Spleen (tissue), 11 donors: ENCODE measurements at regions not wholly inside any gene's neighbourhood (a gene's known extent, or its start where the extent isn't known, plus 50 kb on each side); places are given as distances from the start of the nearest gene placed in this dataset.
"Not testable (repeated sequence)": the region's sequence is repeated elsewhere in the genome, so short reads cannot be mapped to it uniquely, and the experiment has no call there.

ENCODE experiments used
- DNase-seq: peaks from one replicate; pipeline ENCODE4 v3.0.0-alpha.2; 2020
- H3K27ac ChIP-seq, 8 donors: fragments of 200-600 bp; sonication (generic) in 7 of 8; 1 replicate in 4 of 8; 2 replicates in 4 of 8; pipeline versions ENCODE4 v1.5.0 to v1.8.0; 2016 to 2021; ENCODE audit warnings: inconsistent platforms in 4 of 8, mild to moderate bottlenecking in 4 of 8, moderate library complexity in 1 of 8
- H3K27me3 ChIP-seq, 7 donors: fragments of 200-600 bp; sonication (generic) in 6 of 7; replicated peaks in 1 of 7; 1 replicate in 4 of 7; 2 replicates in 3 of 7; pipeline versions ENCODE4 v1.5.0 to v1.8.0; 2016 to 2021; ENCODE audit warnings: inconsistent platforms in 3 of 7, mild to moderate bottlenecking in 1 of 7
- H3K36me3 ChIP-seq, 6 donors: fragments of 200-600 bp; sonication (generic) in 5 of 6; 1 replicate in 4 of 6; 2 replicates in 2 of 6; pipeline versions ENCODE4 v1.5.0 to v1.8.0; 2016 to 2021; ENCODE audit warnings: inconsistent platforms in 2 of 6
- H3K4me1 ChIP-seq, 6 donors: fragments of 200-600 bp; sonication (generic) in 5 of 6; 1 replicate in 3 of 6; 2 replicates in 3 of 6; pipeline versions ENCODE4 v1.5.0 to v1.8.0; 2016 to 2021; ENCODE audit warnings: inconsistent platforms in 3 of 6
- H3K4me3 ChIP-seq, 8 donors: fragments of 200-600 bp; sonication (generic) in 7 of 8; 1 replicate in 4 of 8; 2 replicates in 4 of 8; pipeline versions ENCODE4 v1.5.0 to v1.8.0; 2016 to 2021; ENCODE audit warnings: inconsistent platforms in 4 of 8, mild to moderate bottlenecking in 4 of 8, moderate library complexity in 2 of 8
- H3K9me3 ChIP-seq, 8 donors: fragments of 200-600 bp; sonication (generic) in 7 of 8; 1 replicate in 4 of 8; 2 replicates in 4 of 8; pipeline versions ENCODE4 v1.5.0 to v1.8.0; 2016 to 2021; ENCODE audit warnings: inconsistent platforms in 4 of 8
- POLR2A ChIP-seq, 3 donors: fragments of 450-650 bp; IDR thresholded peaks; one replicate each; pipeline ENCODE4 v1.5.1; 2017; ENCODE audit warnings: antibody characterized with exemption in 3 of 3, mild to moderate bottlenecking in 1 of 3
- POLR2AphosphoS5 ChIP-seq, 3 donors: sonication (generic); formaldehyde crosslinking; IDR thresholded peaks; one replicate each; pipeline ENCODE4 v1.5.1; 2017; ENCODE audit warnings: antibody characterized with exemption in 3 of 3
- WGBS, 5 donors: extraction: QIAGEN DNeasy Blood & Tissue Kit in 3 of 5; methylation state at CpG; one replicate each; pipeline versions ENCODE4 v1.1.5 to v1.1.7; 2013 to 2018; 5-methylcytosine and 5-hydroxymethylcytosine counted together
- intact Hi-C: fragments of 100-400 bp; cut with DNase I; formaldehyde crosslinking; loops from one replicate; pipeline ENCODE4 v1.15.0; 2023; ENCODE audit warnings: low total_unique reads
- TF ChIP-seq, protein P1 (sequence below), 11 experiments: fragments of 200-600 bp in 7 of 11; fragments of 450-650 bp in 4 of 11; sonication (generic) in 4 of 11; IDR thresholded peaks in 8 of 11; conservative IDR thresholded peaks in 3 of 11; 1 replicate in 7 of 11; 2 replicates in 4 of 11; pipeline versions ENCODE4 v1.4.0 to v1.8.0; 2016 to 2021; ENCODE audit warnings: antibody characterized with exemption in 11 of 11, inconsistent platforms in 4 of 11, mild to moderate bottlenecking in 1 of 11
- donor health status: healthy with polysubstance abuse.
- donor health status: DM: no; HTN: no; CAD: no; lungs with moderate emphysema.
- donor health status: DM: no; HTN: no; CAD: no.
- donor health status: Bipolar disorder and iron deficiency.
- donor health status: healthy.
- donor health status: DM: no; HTN: no; CAD: no.
- donor health status: DM: yes; HTN: yes; CAD: no.

DNA sequence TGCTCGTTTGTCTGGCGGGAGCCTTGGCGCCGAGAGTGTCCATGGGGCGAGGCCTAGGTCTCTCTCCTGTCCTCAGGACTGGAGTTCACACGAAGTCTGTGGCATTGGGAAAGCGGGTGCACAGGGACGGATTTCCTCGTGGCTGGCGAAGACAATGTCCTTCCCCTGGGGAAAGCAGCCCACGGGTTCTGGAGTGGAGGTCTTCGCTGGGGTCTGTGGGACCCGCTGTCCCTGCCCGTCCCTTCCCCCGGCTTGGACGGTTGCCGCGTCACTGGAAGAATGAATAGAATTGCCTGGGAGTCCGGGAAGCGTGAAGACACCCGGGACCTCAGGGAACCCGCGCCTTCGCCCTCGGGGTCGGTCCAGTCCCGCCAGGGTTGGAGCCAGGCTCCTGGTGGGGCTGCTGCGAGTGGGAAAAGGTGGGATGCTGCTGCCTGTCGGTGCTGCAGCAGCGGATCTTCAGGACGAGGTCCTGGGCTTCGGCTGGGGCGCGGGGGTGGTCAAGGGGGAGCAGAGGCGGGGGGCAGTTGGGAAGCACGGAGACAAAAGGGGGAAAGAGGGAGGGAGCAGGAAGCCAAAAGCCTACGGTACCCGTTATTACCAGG is 441.8 kb upstream of the DEFB115 start:
- peak; percentile 74 for DNase-seq
- WGBS, 5 donors = 68 to 80% (median 76%) methylated on average over 38 of the region's 38 CpGs
- no peaks in the 10 kb centered on the region for H3K36me3 ChIP-seq

GRCh38 chr20:30816182-30816645 is 441.2 kb upstream of the DEFB115 start:
- H3K9me3 ChIP-seq = peaks cover 0 to 81% (median 39%) of the 10 kb centered on the region in 8 donors
- H3K27ac ChIP-seq = no peak overlapping the region
- WGBS, 5 donors = 52 to 71% (median 69%) methylated on average over 44 of the region's 44 CpGs
- intact Hi-C loops = no loop called here
- DNase-seq = peak; percentile 86
- H3K4me1 ChIP-seq = no peaks in the 10 kb centered on the region
- H3K36me3 ChIP-seq = no peaks in the 10 kb centered on the region
- TF ChIP-seq, protein P1, sequence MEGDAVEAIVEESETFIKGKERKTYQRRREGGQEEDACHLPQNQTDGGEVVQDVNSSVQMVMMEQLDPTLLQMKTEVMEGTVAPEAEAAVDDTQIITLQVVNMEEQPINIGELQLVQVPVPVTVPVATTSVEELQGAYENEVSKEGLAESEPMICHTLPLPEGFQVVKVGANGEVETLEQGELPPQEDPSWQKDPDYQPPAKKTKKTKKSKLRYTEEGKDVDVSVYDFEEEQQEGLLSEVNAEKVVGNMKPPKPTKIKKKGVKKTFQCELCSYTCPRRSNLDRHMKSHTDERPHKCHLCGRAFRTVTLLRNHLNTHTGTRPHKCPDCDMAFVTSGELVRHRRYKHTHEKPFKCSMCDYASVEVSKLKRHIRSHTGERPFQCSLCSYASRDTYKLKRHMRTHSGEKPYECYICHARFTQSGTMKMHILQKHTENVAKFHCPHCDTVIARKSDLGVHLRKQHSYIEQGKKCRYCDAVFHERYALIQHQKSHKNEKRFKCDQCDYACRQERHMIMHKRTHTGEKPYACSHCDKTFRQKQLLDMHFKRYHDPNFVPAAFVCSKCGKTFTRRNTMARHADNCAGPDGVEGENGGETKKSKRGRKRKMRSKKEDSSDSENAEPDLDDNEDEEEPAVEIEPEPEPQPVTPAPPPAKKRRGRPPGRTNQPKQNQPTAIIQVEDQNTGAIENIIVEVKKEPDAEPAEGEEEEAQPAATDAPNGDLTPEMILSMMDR (IDR thresholded peaks at IDR 0.05 in 8 of 11, conservative IDR thresholded peaks at IDR 0.05 in 3 of 11) = no peak
- TF ChIP-seq POLR2AphosphoS5 (IDR thresholded peaks at IDR 0.05) = no peak
- no peak for TF ChIP-seq POLR2A (IDR thresholded peaks at IDR 0.05)
- H3K4me3 ChIP-seq = no peak overlapping the region
- peaks cover 0 to 48% (median 0%) of the 10 kb centered on the region in 7 donors for H3K27me3 ChIP-seq

More for the DNA sequence above, 441.8 kb upstream of the DEFB115 start:
- TF ChIP-seq POLR2A (IDR thresholded peaks at IDR 0.05) (no peak), POLR2AphosphoS5 (IDR thresholded peaks at IDR 0.05) (no peak)
- TF ChIP-seq, protein P1 (IDR thresholded peaks at IDR 0.05 in 8 of 11, conservative IDR thresholded peaks at IDR 0.05 in 3 of 11) = no peak
- peaks cover 0 to 77% (median 37%) of the 10 kb centered on the region in 8 donors for H3K9me3 ChIP-seq
- H3K27ac ChIP-seq = no peak overlapping the region
- no peaks in the 10 kb centered on the region for H3K4me1 ChIP-seq
- no peak overlapping the region for H3K4me3 ChIP-seq
- intact Hi-C loops = no loop called here
- H3K27me3 ChIP-seq = peaks cover 0 to 48% (median 0%) of the 10 kb centered on the region in 7 donors

GRCh38 chr20:30821615-30822014 is 435.8 kb upstream of the DEFB115 start:
- WGBS, 5 donors = 64 to 88% (median 79%) methylated on average over 1 of the region's 1 CpG

GRCh38 chr20:30824666-30825065 is 432.8 kb upstream of the DEFB115 start:
- H3K4me3 ChIP-seq, H3K4me1 ChIP-seq, intact Hi-C loops, H3K27ac ChIP-seq, H3K27me3 ChIP-seq, H3K36me3 ChIP-seq: not testable (repeated sequence)
- peaks cover 0 to 58% (median 12%) of the 10 kb centered on the region in 8 donors for H3K9me3 ChIP-seq
- peak; percentile 55 for DNase-seq
- WGBS, 5 donors = 69 to 87% (median 81%) methylated on average over 7 of the region's 7 CpGs

More at GRCh38 chr20:30821615-30822014, 435.8 kb upstream of the DEFB115 start:
- H3K4me1 ChIP-seq, H3K27ac ChIP-seq, H3K27me3 ChIP-seq, H3K4me3 ChIP-seq, H3K36me3 ChIP-seq, DNase-seq, intact Hi-C loops: not testable (repeated sequence)
- H3K9me3 ChIP-seq = peaks cover 0 to 58% (median 14%) of the 10 kb centered on the region in 8 donors

DNA sequence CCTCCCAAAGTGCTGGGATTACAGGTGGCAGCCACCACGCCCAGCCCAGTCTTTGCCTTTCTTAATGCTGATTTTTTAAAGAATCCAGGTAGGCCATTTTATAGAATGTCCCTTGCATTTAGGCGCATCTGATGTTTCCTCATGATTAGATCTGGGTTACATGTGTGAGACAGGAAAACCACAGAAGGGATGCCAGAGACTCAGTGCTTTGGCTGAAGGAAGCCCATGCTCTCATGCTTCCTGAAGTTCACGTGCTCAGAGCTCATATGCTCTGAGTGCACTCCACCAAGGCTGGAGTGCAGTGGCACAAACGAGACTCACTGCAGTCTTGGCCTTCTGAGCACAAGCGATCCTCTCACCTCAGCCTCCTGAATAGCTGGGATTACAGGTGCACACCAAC is 411.5 kb upstream of the DEFB115 start:
- H3K27ac ChIP-seq, DNase-seq, H3K27me3 ChIP-seq, H3K4me3 ChIP-seq, intact Hi-C loops, H3K36me3 ChIP-seq, H3K4me1 ChIP-seq: not testable (repeated sequence)
- WGBS, 5 donors = 46 to 61% (median 60%) methylated on average over 5 of the region's 5 CpGs
- H3K9me3 ChIP-seq = peaks cover 0 to 20% (median 3%) of the 10 kb centered on the region in 8 donors

GRCh38 chr20:30868271-30868670 is 389.2 kb upstream of the DEFB115 start:
- H3K9me3 ChIP-seq = peaks cover 0 to 66% (median 29%) of the 10 kb centered on the region in 8 donors
- 73 to 82% (median 79%) methylated on average over 12 of the region's 12 CpGs for WGBS, 5 donors
- H3K4me1 ChIP-seq, H3K27ac ChIP-seq, H3K4me3 ChIP-seq, H3K36me3 ChIP-seq, intact Hi-C loops, H3K27me3 ChIP-seq, DNase-seq: not testable (repeated sequence)

GRCh38 chr20:30871127-30871526 is 386.3 kb upstream of the DEFB115 start:
- H3K4me1 ChIP-seq, intact Hi-C loops, H3K4me3 ChIP-seq, H3K36me3 ChIP-seq, H3K27ac ChIP-seq, H3K27me3 ChIP-seq, DNase-seq: not testable (repeated sequence)
- H3K9me3 ChIP-seq = peaks cover 0 to 74% (median 40%) of the 10 kb centered on the region in 8 donors
- WGBS, 5 donors = 68 to 78% (median 73%) methylated on average over 7 of the region's 7 CpGs

GRCh38 chr20:30872252-30872651 is 385.2 kb upstream of the DEFB115 start:
- H3K27me3 ChIP-seq, H3K4me3 ChIP-seq, H3K27ac ChIP-seq, H3K36me3 ChIP-seq, DNase-seq, intact Hi-C loops, H3K4me1 ChIP-seq: not testable (repeated sequence)
- peaks cover 0 to 74% (median 46%) of the 10 kb centered on the region in 8 donors for H3K9me3 ChIP-seq
- 51 to 73% (median 68%) methylated on average over 7 of the region's 7 CpGs for WGBS, 5 donors

DNA sequence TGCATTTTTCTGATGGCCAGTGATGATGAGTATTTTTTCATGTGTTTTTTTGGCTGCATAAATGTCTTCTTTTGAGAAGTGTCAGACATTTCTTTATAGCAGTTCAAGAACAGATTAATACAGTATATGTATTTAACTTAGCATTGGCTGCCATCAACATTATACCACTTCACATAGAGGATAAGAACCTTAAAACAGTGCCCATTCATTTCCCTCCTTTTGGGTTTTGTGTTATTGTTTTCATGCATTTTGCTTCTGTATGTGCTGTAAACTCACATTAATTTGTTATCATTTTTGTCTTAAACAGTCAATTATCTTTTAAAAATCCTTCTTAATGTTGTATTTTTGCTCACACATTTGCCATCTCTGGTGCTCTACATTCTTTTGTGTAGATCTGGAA is 381.6 kb upstream of the DEFB115 start:
- intact Hi-C loops, DNase-seq, H3K4me3 ChIP-seq, H3K36me3 ChIP-seq, H3K27me3 ChIP-seq, H3K4me1 ChIP-seq, H3K27ac ChIP-seq: not testable (repeated sequence)
- peaks cover 0 to 66% (median 45%) of the 10 kb centered on the region in 8 donors for H3K9me3 ChIP-seq
